ENCODE measurements at regions not wholly inside any gene's neighbourhood (a gene's known extent, or its start where the extent isn't known, plus 50 kb on each side); places are given as distances from the start of the nearest gene placed in this dataset.
"Not testable (repeated sequence)": the region's sequence is repeated elsewhere in the genome, so short reads cannot be mapped to it uniquely, and the experiment has no call there.

DNA sequence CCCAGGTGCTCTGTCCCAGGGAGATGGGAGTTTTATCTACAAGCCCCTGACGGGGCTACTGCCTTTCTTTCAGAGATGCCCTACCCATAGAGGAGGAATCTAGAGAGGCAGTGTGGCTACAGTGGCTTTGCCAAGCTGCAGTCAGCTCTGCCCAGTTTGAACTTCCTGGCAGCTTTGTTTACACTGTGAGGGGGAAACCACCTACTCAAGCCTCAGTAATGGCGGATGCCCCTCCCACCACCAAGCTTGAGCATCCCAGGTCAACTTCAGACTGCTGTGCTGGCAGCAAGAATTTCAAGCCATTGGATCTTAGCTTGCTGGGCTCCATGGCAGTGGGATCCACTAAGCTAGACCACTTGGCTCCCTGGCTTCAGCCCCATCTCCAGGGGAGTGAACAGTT, 53.1 kb upstream of the TMEM252 start:
- TF ChIP-seq, protein P1, sequence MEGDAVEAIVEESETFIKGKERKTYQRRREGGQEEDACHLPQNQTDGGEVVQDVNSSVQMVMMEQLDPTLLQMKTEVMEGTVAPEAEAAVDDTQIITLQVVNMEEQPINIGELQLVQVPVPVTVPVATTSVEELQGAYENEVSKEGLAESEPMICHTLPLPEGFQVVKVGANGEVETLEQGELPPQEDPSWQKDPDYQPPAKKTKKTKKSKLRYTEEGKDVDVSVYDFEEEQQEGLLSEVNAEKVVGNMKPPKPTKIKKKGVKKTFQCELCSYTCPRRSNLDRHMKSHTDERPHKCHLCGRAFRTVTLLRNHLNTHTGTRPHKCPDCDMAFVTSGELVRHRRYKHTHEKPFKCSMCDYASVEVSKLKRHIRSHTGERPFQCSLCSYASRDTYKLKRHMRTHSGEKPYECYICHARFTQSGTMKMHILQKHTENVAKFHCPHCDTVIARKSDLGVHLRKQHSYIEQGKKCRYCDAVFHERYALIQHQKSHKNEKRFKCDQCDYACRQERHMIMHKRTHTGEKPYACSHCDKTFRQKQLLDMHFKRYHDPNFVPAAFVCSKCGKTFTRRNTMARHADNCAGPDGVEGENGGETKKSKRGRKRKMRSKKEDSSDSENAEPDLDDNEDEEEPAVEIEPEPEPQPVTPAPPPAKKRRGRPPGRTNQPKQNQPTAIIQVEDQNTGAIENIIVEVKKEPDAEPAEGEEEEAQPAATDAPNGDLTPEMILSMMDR (IDR thresholded peaks at IDR 0.05): not testable (repeated sequence)
- not testable (repeated sequence) for TF ChIP-seq POLR2A (IDR thresholded peaks at IDR 0.05)

Data from testis (tissue), 2 donors.